Colon (tissue), 2 donors: ENCODE measurements at regions not wholly inside any gene's neighbourhood (a gene's known extent, or its start where the extent isn't known, plus 50 kb on each side); places are given as distances from the start of the nearest gene placed in this dataset.

Experiments used
- FAIRE-seq: peaks from 2 replicates; lab custom pipeline; 2012; peaks lifted over from hg19 to GRCh38; lab: Jason Lieb, UNC
- donor health status: control.
- donor health status: control.

DNA sequence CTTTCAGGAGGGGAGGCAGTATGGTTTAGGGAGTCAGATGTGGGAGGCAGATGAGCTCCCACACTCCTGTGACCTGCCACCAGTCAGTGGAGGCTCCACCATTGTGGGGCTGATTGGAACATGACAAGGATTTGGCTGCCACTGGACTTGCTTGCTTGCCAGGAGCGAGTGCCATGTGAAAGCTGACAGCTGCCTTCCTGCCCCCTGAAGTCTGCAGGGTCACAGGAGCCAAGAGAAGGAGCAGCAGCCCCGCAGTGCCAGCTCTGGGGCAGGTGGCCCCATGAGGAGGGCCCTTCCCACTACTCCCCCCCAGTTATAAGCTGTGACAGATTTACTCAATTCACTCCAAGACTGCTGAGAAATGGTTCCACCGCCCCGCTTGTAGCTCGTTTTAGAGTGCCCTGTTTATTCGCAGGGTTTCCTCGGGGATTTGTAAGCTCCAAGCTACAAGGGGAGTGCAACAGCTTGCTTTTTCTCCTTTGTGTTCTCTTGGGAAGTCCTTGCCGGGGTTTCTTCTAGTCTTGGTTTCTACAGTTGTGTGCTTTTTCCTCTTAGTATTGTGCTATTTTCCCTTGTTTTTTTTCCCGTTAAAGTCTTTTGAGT, 414.3 kb downstream of the MEIS1 start:
- no peak for FAIRE-seq

DNA sequence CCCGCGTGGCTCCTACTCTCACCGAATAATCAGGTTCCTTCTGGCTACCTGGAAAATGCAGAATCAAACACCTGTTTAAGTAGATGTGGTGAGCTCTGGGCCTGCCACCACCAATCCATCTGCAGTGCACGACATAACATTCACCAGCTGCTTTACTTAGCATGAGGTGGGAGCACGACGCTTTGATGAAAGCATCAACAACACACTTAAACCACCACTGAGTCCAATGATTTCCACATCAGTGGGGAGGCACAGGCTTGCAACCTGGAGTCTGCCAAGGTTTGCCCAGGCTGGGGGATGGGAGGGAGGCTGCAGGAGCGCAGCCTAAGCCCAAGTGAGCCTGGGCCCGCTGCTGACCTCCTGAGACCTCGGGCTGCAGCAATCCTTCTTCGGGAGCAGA, 415.5 kb downstream of the MEIS1 start:
- FAIRE-seq = no peak

DNA sequence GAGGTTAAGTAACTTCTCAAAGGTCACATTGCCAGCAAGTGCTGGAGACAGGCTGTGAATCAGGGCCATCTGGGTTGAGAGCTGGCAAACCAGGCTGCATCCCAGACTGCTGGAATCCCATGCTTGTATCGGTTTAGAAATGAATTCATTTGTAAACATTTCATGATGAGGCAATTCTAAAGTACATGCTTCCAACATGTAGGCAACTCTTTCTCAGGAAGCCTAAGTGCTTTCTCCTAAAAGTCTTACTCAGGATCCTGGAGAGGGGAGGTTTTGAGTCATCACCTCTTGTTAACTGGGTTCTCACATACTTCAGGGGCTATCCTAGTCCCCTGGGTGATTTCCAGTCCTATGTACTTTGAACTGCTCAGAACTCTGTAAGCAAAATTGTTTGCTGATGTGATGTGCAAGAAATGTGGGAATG, 416.5 kb downstream of the MEIS1 start:
- FAIRE-seq = no peak

DNA sequence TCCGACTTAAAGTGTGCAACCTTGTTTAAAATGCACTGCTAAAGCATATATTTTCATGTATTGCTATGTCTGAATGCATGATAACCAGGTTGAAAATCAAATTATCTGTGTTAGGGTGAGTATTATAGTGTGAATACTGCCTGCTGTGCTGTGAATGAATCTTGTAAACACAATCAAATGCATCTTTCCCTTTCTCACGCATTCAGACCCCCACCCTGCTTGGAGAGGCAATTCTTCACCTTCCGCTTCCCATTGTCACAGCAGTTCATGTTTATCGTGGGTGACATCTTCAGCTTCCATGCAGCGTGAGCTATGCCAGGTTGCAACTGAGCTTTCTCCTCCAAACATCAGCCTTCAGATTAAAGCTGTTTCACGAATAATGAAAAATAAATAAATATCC, 418.0 kb downstream of the MEIS1 start:
- no peak for FAIRE-seq

DNA sequence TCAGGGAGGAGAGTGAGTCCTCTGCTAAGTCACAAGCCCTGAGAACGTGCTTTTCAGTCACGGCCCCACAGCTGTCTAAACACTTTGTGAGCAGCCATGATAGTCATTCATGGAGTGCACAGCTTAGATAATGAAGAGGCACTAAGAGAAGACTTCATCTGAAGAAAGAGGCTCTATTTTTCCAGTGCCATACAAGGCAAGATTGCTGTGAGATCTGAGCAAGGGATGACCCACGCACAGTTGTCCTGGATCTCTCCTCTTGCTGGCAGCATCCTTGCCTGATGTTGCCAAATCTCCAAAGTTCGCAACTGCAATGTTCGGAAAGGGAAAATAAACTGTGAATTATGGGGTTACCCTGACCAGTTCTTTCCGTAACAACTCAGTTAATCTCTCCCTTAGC, 418.7 kb downstream of the MEIS1 start:
- FAIRE-seq = no peak

DNA sequence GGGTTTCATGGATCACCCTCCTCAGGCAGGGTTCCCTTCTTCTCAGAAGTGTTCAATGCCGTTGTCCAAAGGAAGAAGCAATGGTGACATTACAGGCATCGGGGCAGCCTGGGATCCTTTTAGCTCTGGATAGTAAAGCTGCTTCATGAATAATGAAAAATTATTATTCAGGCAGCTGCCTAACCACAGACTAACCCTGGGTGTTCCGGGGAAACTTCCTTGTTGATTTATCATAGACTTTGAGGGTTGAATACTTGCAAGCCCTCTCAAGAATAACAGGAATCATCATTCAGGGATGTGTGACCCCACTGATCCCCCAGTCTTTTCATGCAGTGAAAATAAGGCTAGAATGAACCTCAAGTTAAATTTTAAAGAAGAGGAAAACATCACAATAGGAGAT, 419.4 kb downstream of the MEIS1 start:
- no peak for FAIRE-seq

DNA sequence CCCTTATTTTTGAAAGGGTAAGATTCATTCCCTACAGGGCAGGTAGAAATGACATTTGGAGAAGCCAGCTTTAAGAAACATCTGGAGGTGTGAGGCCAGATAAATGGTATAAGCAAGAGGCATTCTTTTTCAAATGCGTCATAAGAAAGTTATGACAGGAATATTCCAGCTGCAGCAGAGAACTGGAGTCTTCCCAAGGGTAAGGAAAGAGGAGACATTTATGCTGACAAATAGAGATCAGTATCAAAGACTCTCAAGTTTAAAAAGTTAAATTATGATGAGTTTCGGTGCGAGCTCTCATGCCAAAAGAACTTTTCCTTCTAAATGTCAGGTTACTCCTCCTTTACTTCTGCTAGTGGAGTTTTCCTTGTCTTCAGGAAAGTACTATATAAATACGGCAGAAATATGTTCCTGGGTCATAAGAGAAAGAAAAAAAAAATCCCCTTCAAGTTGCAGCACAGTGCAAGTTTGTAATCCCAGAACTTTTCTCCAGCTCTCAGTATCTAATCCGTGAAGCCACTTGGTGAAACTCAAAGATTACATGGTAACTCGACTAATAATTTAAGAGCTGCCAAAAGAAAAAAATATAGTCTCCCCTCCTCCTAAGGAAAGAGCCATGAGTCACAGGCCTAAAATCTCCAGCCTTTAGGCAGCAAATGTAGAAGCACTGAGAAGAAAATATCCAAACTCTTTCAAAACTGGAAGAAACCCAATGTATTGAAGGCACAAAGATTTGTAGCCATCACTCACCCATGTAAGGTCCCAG, 428.1 kb downstream of the MEIS1 start:
- no peak for FAIRE-seq

DNA sequence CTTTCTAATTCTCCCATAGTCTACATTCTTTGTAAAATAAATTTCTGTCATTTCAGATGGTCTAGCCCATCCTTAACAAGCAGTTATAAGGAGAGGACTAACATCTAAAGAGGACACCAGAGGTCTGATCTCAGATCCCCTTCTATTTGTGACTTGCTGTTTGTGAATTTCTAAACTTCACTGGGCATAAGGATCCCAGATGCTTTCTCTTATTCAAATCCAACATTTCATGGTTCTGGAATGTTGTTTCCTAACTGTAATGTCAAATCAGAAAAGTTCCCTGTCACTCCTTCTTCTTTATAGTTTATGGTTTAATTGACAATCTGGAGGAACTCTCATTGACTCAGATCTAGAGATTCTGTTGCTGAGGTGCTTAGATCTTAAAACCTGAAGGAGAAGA, 430.2 kb downstream of the MEIS1 start:
- no peak for FAIRE-seq

DNA sequence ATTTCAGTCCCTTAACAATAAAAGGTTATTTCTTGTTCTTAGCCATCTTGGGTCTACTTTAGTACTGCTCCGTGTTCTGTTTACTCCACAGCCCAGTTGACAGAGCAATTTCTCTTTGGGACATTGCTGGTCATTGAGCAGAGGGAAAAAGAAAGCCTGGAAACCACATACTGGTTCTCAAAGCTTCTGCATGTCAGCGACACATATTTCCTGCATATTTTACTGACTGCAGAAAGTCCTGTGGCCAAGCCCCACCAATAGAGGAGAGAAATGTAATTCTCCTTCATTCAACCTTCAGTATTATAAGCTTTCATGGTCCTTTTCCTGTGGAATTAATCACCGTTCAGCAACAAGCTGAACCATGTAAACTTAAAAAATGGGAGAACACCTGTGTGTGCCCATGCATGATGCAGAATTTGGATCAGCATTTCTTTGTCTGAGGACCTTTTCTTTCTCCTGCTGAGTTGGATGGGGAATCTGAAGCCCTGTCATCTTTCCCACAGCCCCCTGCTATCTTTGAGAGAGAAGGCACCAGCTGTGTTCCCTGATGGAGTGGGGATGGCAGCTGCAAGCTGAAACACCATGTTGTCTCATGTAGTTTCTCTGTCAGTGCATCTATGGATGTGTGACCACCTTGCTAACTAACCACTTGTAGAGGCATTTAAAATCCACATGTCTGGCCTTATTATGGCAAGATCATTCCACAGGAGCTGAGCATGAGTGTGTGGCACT, 431.6 kb downstream of the MEIS1 start:
- no peak for FAIRE-seq

DNA sequence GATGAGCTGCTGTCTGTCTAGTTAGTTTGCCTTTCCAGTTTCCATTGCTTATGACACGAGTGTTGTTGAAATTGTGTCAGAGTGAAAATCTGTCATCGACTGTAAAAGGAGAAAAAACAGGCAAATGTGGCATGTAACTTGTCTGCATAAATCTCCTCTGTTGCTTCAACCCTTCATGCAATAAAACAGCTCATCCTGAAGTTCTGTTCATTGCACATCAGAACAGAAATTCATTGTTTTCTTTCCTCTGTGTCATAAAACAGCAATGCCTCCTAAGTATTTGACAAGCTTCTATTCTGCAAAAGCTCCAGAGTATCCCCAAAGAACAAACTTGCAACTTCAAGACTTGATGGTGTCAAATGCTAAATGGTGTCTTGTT, 432.1 kb downstream of the MEIS1 start:
- no peak for FAIRE-seq

DNA sequence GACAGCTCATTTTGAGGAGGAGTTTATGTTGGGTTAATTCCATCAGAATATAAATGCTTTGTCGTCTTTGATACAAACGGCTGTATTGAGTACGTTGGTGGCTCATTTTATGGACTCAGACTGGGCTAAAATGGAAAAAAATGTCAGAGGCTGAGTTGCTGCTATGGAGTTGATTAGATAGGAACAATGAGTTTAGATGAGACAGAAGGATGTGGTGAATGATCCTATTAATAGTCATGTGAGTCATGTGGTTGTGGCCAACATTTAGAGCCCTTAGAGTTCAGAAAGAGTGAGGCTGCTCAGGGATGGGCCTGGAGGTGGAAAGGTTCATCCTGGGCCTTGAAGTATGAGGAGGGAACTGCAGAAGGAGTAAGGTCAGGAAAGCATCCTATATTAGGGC, 434.2 kb downstream of the MEIS1 start:
- no peak for FAIRE-seq

DNA sequence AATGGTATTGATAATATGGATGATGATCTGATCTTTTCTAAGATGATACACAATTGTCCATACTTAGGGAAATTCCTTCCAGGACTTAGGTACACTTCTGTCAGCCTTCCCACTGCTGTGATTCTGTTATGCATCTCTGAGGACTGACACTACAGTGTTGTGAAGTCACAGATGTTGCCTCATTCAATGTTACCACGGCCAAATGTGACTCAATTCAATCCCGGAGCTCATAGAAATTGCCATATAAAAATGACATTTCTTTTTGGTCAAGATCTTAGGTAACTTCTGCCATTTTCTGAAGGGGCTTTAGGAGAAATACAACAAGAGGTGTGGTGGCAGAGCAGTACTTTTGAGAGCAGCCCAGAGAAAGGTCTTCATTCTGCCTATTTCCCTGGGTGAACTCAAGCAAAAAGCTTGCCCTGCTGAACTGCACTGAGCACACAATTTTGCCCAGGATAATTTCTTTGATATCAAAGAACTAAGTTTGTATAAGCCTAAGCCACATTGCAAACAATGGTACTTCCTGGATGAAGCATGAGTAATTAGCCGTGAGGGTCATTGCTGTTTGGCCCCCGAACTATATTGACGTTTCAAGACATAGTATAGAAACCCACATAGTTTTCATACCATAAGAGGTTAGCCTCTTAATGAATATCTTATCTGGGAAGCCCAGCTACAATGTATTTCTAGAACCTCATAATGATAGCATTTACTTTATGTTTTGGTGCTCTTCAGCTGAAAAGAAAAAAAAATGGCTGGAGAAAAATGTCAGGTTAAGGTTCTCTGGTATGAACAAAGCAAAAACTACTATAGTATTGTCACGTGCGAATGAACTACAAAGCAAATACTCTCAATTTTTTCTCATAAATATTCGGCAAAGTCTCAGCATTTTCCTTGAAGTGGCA, 437.4 kb downstream of the MEIS1 start:
- no peak for FAIRE-seq

DNA sequence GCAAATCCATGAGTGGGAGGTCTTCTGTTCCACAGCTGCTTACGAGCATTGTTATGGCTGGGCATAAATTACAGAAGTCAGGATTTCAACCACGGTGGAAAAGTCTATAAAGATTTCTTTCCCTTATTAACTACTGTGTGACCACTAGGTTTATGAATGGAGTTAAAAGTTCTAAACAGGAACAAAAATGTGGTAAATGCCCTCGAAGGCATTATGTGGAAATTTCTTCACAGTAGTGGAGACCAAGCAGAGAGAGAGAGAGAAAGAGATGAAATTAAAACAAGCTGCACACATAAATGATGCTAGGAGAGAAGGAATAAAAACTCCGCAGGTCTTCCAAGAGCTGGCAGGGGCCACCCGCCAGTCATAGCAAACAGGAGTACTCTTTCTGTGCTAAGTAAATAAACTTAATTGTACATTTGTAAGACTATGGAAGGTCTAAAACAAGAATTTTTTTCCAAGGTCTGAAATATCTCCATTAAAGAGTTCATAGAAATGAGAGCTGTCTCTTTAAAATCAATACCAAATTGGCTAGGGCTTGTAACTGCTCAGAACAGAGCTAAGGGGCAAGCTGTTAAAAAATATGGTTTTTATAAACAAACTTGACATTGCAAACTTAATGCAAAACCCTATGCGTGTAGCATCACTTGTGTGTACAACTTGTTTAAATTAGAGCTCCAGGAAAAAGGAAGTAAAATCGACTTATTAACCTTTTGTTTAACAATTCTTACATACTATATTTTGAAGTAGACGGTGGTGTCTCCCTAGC, 438.2 kb downstream of the MEIS1 start:
- FAIRE-seq = no peak

DNA sequence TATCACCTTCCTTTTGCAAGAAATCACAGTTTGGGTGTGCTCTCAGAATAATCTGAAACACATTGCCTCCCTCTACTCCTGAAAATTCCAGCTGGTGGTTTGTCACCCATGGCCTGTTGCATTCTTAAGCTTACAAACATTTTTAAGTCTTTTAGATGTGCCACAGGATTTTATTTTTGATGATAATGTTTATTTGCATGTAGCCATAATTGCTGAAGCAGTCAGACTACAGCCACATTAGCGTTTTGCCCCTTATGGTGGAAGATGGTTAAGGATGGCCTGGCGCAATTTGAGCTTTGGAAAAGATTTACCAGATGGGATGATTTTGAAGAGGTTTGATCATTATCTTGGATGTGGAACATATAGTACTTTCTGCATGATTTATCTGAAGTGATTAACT, 439.5 kb downstream of the MEIS1 start:
- no peak for FAIRE-seq

DNA sequence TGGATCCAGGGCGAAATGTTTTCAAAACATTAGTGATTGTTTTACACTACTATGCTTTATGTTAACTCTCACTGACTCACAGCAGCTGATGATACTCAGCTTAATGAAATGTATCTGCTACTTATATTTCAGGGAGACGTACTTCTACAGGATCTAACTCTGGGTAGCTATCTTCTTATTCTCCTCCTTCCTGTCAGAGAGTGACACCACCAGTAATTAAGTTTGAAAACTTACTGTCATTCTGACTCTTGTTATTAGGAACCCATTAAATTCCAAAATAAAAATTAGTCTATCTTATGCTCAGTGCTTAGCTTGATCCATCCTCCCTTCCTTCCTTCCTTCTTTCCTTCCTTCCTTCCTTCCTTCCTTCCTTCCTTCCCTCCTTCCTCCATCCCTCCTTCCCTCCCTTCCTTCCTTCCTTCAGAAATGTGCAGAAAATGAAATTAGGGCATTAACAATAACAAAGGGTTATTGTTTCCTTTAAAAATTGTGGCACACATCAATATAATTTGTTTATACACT, 441.1 kb downstream of the MEIS1 start:
- no peak for FAIRE-seq

DNA sequence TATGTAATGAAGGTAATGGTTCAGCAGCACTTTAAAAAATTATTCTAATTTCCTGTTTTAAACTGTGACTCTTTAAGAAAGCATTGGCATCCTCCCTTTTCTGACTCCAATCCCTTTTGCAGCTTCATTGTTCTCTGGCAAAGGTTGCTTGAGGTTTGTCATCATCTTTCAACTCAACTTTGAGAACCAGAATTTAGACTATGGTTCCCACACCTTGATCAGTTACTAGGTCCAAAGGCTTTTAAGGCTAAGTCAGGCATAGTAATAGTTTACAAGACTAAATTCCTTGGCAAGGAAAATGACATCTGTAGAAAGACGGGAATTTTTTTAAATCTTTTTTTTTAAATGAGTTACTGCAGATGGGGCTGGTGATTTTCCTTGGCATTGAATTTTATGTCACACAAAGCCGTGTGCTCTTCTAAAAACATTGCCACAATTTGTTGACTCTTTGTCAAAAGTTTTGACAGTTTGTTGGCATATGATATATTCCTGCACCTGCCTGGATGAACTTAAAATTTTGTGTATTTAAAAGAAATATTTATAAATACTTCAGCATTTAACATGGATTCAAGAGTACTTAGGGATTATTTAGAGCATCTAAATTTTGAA, 451.0 kb downstream of the MEIS1 start:
- no peak for FAIRE-seq

DNA sequence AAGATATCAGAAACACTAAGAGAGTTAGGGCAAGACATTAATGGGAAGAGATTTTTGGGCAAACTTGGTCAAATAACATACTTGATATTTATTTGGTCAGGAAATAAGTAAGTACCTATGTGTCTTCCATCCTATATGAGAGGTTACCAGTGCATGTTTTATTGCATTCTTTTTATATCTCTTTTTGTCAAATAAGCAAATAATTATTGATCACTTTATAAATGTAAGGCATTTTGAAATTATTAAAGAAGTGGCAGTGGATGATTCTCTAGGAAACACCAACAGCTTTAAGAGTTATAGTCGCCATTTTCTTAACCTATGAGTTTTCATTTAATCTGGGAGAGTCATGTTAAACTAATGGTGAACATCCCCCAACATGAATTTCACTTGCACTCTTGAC, 453.3 kb downstream of the MEIS1 start:
- FAIRE-seq = no peak

DNA sequence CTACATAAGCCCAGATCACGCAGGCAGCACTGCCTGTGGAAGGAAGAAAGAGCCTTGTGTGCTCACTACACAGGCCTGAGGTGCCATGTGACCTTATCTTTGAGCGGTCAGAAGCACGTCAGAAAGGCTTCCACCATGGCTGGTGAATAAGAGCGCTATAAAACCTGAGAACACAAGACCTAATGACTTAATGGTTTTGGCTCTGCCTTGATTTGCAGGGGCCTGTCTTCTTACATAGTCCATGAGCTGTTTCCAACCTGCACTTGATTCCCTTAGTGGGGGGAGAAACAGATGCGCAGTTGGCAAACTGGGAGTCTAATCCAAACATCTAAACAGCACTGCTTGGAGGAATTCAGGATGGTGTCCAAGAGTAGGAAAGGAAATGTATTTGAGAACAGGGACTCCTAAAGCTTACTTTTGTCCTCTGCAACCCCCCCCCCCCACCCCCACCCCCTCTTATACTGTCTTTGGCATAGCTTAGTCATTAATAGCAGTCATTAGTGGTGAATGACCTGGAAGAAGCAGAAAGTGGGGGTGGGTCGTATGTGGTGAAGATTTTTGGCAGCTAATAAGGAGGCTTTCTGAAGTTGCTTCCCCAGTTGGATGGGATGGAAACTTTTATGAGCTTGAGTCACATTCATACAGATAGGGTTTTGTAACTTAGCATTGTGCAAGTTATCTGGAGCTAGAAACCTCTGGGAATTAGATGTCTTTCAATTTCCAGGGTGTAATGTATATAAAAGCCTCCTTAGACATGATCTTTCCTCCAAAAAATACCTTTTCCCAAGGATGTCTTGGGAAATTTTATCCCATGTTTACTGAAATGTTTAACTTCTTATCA, 454.1 kb downstream of the MEIS1 start:
- FAIRE-seq = no peak

DNA sequence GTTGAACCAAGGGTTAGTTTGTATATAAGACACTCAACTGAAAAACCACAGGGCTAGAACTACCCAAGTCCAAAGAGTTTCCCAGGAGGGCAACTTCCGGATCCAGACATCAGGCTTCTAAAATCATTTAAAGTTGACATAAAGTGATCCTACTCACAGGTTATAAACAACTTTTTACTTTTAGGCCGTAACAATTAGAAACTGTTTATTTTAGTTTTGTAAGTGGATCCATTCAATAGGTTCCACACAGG, 454.6 kb downstream of the MEIS1 start:
- no peak for FAIRE-seq

DNA sequence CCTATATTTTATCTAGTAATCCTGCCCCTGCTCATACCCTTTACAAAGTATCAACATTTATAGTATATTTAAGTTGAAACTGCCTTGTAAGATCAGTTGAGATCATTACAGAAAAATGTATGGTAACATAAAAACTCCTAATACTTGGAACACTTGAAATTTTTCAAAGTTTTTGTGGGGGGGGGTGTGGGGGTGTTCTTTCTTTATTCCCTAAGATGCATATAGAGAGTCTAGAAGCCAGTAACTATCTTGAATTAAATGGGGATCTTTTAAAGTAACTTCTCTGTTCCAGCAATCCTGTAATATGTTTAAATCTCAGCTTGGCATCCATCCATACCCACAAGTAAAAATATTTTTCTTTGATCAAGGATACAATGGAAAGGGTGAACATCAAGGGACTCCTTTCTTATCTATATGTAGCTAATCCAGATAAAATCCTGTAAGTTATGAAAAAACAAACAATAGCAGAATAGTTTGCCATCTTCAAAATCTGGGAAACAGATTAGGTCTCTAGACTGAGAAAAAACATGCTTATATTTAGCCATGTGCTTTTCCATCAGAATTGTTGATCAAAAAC, 455.3 kb downstream of the MEIS1 start:
- FAIRE-seq = no peak
